ENCODE measurements at regions not wholly inside any gene's neighbourhood (a gene's known extent, or its start where the extent isn't known, plus 50 kb on each side); places are given as distances from the start of the nearest gene placed in this dataset.

GRCh38 chr2:129748653-129749052, 230.8 kb upstream of the RAB6C start:
- no peaks in the 10 kb centered on the region for H3K36me3 ChIP-seq (ENCODE audit: control insufficient read depth, insufficient read depth, low read length)
- H3K27me3 ChIP-seq (ENCODE audit: control insufficient read depth, insufficient read depth, low read length): 0 out of 2 replicates have a peak, but pooled peaks cover 2% of the 10 kb centered on the region
- no peak overlapping the region for H3K9ac ChIP-seq (ENCODE audit: low read length)
- peaks cover 10% of the 10 kb centered on the region for H3K4me1 ChIP-seq (ENCODE audit: control insufficient read depth, insufficient read depth, low read length)
- no peak overlapping the region for H3K4me3 ChIP-seq (ENCODE audit: low read depth, low read length)
- no peak overlapping the region for H3K27ac ChIP-seq (ENCODE audit: low read depth, low read length)
- no peaks in the 10 kb centered on the region for H3K9me3 ChIP-seq (ENCODE audit: control insufficient read depth, insufficient read depth, low read depth, low read length)

- Histone ChIP-seq H3K4me1 (ENCODE audit: control insufficient read depth, insufficient read depth, low read length) (peaks cover 8% of the 10 kb centered on the region), H3K27me3 (ENCODE audit: control insufficient read depth, insufficient read depth, low read length) (0 out of 2 replicates have a peak, but pooled peaks cover 2% of the 10 kb centered on the region)
Measured at GRCh38 chr2:129751409-129751808, 228.1 kb upstream of the RAB6C start.

GRCh38 chr2:129752176-129752575, 227.3 kb upstream of the RAB6C start:
- Histone ChIP-seq H3K27me3 (ENCODE audit: control insufficient read depth, insufficient read depth, low read length) (peaks cover 6% of the 10 kb centered on the region; the same call in 1 of the 2 replicates), H3K4me3 (ENCODE audit: low read depth, low read length) (no peak overlapping the region), H3K27ac (ENCODE audit: low read depth, low read length) (no peak overlapping the region), H3K36me3 (ENCODE audit: control insufficient read depth, insufficient read depth, low read length) (no peaks in the 10 kb centered on the region), H3K9ac (ENCODE audit: low read length) (no peak overlapping the region), H3K4me1 (ENCODE audit: control insufficient read depth, insufficient read depth, low read length) (peaks cover 15% of the 10 kb centered on the region), H3K9me3 (ENCODE audit: control insufficient read depth, insufficient read depth, low read depth, low read length) (no peaks in the 10 kb centered on the region)

More at GRCh38 chr2:129751409-129751808, 228.1 kb upstream of the RAB6C start:
- Histone ChIP-seq H3K9ac (ENCODE audit: low read length) (no peak overlapping the region), H3K27ac (ENCODE audit: low read depth, low read length) (no peak overlapping the region), H3K9me3 (ENCODE audit: control insufficient read depth, insufficient read depth, low read depth, low read length) (no peaks in the 10 kb centered on the region), H3K36me3 (ENCODE audit: control insufficient read depth, insufficient read depth, low read length) (no peaks in the 10 kb centered on the region), H3K4me3 (ENCODE audit: low read depth, low read length) (no peak overlapping the region)

GRCh38 chr2:129752686-129753085, 226.8 kb upstream of the RAB6C start:
- Histone ChIP-seq H3K36me3 (ENCODE audit: control insufficient read depth, insufficient read depth, low read length) (no peaks in the 10 kb centered on the region), H3K9me3 (ENCODE audit: control insufficient read depth, insufficient read depth, low read depth, low read length) (no peaks in the 10 kb centered on the region), H3K4me1 (ENCODE audit: control insufficient read depth, insufficient read depth, low read length) (peaks cover 20% of the 10 kb centered on the region), H3K9ac (ENCODE audit: low read length) (no peak overlapping the region), H3K27ac (ENCODE audit: low read depth, low read length) (no peak overlapping the region), H3K4me3 (ENCODE audit: low read depth, low read length) (no peak overlapping the region), H3K27me3 (ENCODE audit: control insufficient read depth, insufficient read depth, low read length) (peaks cover 6% of the 10 kb centered on the region; the same call in 1 of the 2 replicates)

- no peak overlapping the region for H3K27ac ChIP-seq (ENCODE audit: low read depth, low read length)
- no peaks in the 10 kb centered on the region for H3K9me3 ChIP-seq (ENCODE audit: control insufficient read depth, insufficient read depth, low read depth, low read length)
- no peak overlapping the region for H3K4me3 ChIP-seq (ENCODE audit: low read depth, low read length)
- H3K27me3 ChIP-seq (ENCODE audit: control insufficient read depth, insufficient read depth, low read length): peaks cover 6% of the 10 kb centered on the region; the same call in 1 of the 2 replicates
- H3K9ac ChIP-seq (ENCODE audit: low read length): no peak overlapping the region
- no peaks in the 10 kb centered on the region for H3K36me3 ChIP-seq (ENCODE audit: control insufficient read depth, insufficient read depth, low read length)
- H3K4me1 ChIP-seq (ENCODE audit: control insufficient read depth, insufficient read depth, low read length): peaks cover 23% of the 10 kb centered on the region
Measured at GRCh38 chr2:129753261-129753660, 226.2 kb upstream of the RAB6C start.

- no peak overlapping the region for H3K27ac ChIP-seq (ENCODE audit: low read depth, low read length)
- no peak overlapping the region for H3K9ac ChIP-seq (ENCODE audit: low read length)
- H3K4me1 ChIP-seq (ENCODE audit: control insufficient read depth, insufficient read depth, low read length): peaks cover 31% of the 10 kb centered on the region
- H3K36me3 ChIP-seq (ENCODE audit: control insufficient read depth, insufficient read depth, low read length): no peaks in the 10 kb centered on the region
- H3K9me3 ChIP-seq (ENCODE audit: control insufficient read depth, insufficient read depth, low read depth, low read length): no peaks in the 10 kb centered on the region
- no peak overlapping the region for H3K4me3 ChIP-seq (ENCODE audit: low read depth, low read length)
- peaks cover 6% of the 10 kb centered on the region; the same call in 1 of the 2 replicates for H3K27me3 ChIP-seq (ENCODE audit: control insufficient read depth, insufficient read depth, low read length)
Measured at GRCh38 chr2:129754421-129754820, 225.0 kb upstream of the RAB6C start.

- Histone ChIP-seq H3K27me3 (ENCODE audit: control insufficient read depth, insufficient read depth, low read length) (peaks cover 6% of the 10 kb centered on the region; the same call in 1 of the 2 replicates), H3K9me3 (ENCODE audit: control insufficient read depth, insufficient read depth, low read depth, low read length) (no peaks in the 10 kb centered on the region), H3K4me1 (ENCODE audit: control insufficient read depth, insufficient read depth, low read length) (peaks cover 31% of the 10 kb centered on the region), H3K4me3 (ENCODE audit: low read depth, low read length) (no peak overlapping the region), H3K36me3 (ENCODE audit: control insufficient read depth, insufficient read depth, low read length) (no peaks in the 10 kb centered on the region), H3K9ac (ENCODE audit: low read length) (no peak overlapping the region), H3K27ac (ENCODE audit: low read depth, low read length) (no peak overlapping the region)
Measured at GRCh38 chr2:129754831-129755230, 224.6 kb upstream of the RAB6C start.

GRCh38 chr2:129755786-129756185, 223.7 kb upstream of the RAB6C start:
- no peaks in the 10 kb centered on the region for H3K36me3 ChIP-seq (ENCODE audit: control insufficient read depth, insufficient read depth, low read length)

GRCh38 chr2:129756276-129756675, 223.2 kb upstream of the RAB6C start:
- H3K27me3 ChIP-seq (ENCODE audit: control insufficient read depth, insufficient read depth, low read length): peaks cover 6% of the 10 kb centered on the region; the same call in 1 of the 2 replicates
- no peaks in the 10 kb centered on the region for H3K9me3 ChIP-seq (ENCODE audit: control insufficient read depth, insufficient read depth, low read depth, low read length)
- peaks cover 31% of the 10 kb centered on the region for H3K4me1 ChIP-seq (ENCODE audit: control insufficient read depth, insufficient read depth, low read length)
- H3K27ac ChIP-seq (ENCODE audit: low read depth, low read length): no peak overlapping the region
- no peak overlapping the region for H3K9ac ChIP-seq (ENCODE audit: low read length)
- no peaks in the 10 kb centered on the region for H3K36me3 ChIP-seq (ENCODE audit: control insufficient read depth, insufficient read depth, low read length)
- H3K4me3 ChIP-seq (ENCODE audit: low read depth, low read length): no peak overlapping the region

More at GRCh38 chr2:129755786-129756185, 223.7 kb upstream of the RAB6C start:
- Histone ChIP-seq H3K9ac (ENCODE audit: low read length) (no peak overlapping the region), H3K4me1 (ENCODE audit: control insufficient read depth, insufficient read depth, low read length) (peaks cover 31% of the 10 kb centered on the region), H3K27me3 (ENCODE audit: control insufficient read depth, insufficient read depth, low read length) (peaks cover 6% of the 10 kb centered on the region; the same call in 1 of the 2 replicates), H3K9me3 (ENCODE audit: control insufficient read depth, insufficient read depth, low read depth, low read length) (no peaks in the 10 kb centered on the region), H3K4me3 (ENCODE audit: low read depth, low read length) (no peak overlapping the region), H3K27ac (ENCODE audit: low read depth, low read length) (no peak overlapping the region)

GRCh38 chr2:129757366-129757914, 222.0 kb upstream of the RAB6C start:
- H3K9ac ChIP-seq (ENCODE audit: low read length): peak overlapping the region; percentile 26
- H3K4me1 ChIP-seq (ENCODE audit: control insufficient read depth, insufficient read depth, low read length): peaks cover 31% of the 10 kb centered on the region
- H3K4me3 ChIP-seq (ENCODE audit: low read depth, low read length): no peak overlapping the region
- peak overlapping the region; percentile 3; the same call in 1 of the 2 replicates for H3K27ac ChIP-seq (ENCODE audit: low read depth, low read length)
- H3K9me3 ChIP-seq (ENCODE audit: control insufficient read depth, insufficient read depth, low read depth, low read length): no peaks in the 10 kb centered on the region
- H3K27me3 ChIP-seq (ENCODE audit: control insufficient read depth, insufficient read depth, low read length): peaks cover 6% of the 10 kb centered on the region; the same call in 1 of the 2 replicates
- H3K36me3 ChIP-seq (ENCODE audit: control insufficient read depth, insufficient read depth, low read length): no peaks in the 10 kb centered on the region

GRCh38 chr2:129757915-129758783, 221.3 kb upstream of the RAB6C start:
- peaks cover 28% of the 10 kb centered on the region for H3K4me1 ChIP-seq (ENCODE audit: control insufficient read depth, insufficient read depth, low read length)
- H3K9ac ChIP-seq (ENCODE audit: low read length): peak overlapping the region; percentile 26
- H3K4me3 ChIP-seq (ENCODE audit: low read depth, low read length): peak overlapping the region; percentile 48
- peaks cover 4% of the 10 kb centered on the region; the same call in 1 of the 2 replicates for H3K27me3 ChIP-seq (ENCODE audit: control insufficient read depth, insufficient read depth, low read length)
- no peaks in the 10 kb centered on the region for H3K36me3 ChIP-seq (ENCODE audit: control insufficient read depth, insufficient read depth, low read length)
- H3K9me3 ChIP-seq (ENCODE audit: control insufficient read depth, insufficient read depth, low read depth, low read length): no peaks in the 10 kb centered on the region
- peak overlapping the region; percentile 80; the same call in 1 of the 2 replicates for H3K27ac ChIP-seq (ENCODE audit: low read depth, low read length)
